SHP77 (cell line): ENCODE measurements at regions not wholly inside any gene's neighbourhood (a gene's known extent, or its start where the extent isn't known, plus 50 kb on each side); places are given as distances from the start of the nearest gene placed in this dataset.

Source experiments
- DNase-seq, 2 experiments: peaks; one replicate each; lab custom pipeline; 2025; lab: John Stamatoyannopoulos, UW

GRCh38 chr1:58367217-58367616, 179.3 kb downstream of the OMA1 start:
- no peak for DNase-seq

- no peak for DNase-seq
These were observed 181.2 kb downstream of the OMA1 start for GRCh38 chr1:58365328-58365727.

- DNase-seq = no peak
These were observed 182.9 kb downstream of the OMA1 start for GRCh38 chr1:58363585-58363984.

GRCh38 chr1:58361134-58361533, 185.4 kb downstream of the OMA1 start:
- no peak for DNase-seq

GRCh38 chr1:58358346-58358745, 188.2 kb downstream of the OMA1 start:
- DNase-seq = no peak

- no peak for DNase-seq
These were observed 190.1 kb downstream of the OMA1 start for GRCh38 chr1:58356402-58356801.

GRCh38 chr1:58353168-58353567, 193.4 kb downstream of the OMA1 start:
- DNase-seq = no peak

- no peak for DNase-seq
These were observed 193.9 kb downstream of the OMA1 start for GRCh38 chr1:58352476-58353092.

- no peak for DNase-seq
These were observed 200.5 kb downstream of the OMA1 start for GRCh38 chr1:58346036-58346355.

GRCh38 chr1:58345215-58346035, 201.1 kb downstream of the OMA1 start:
- DNase-seq = no peak

GRCh38 chr1:58340185-58340584, 206.3 kb downstream of the OMA1 start:
- no peak for DNase-seq

GRCh38 chr1:58338081-58338480, 208.4 kb downstream of the OMA1 start:
- DNase-seq = no peak

- no peak for DNase-seq
These were observed 213.0 kb downstream of the OMA1 start for GRCh38 chr1:58333511-58333910.

GRCh38 chr1:58331156-58331555, 215.4 kb downstream of the OMA1 start:
- no peak for DNase-seq

- no peak for DNase-seq
These were observed 220.7 kb downstream of the OMA1 start for GRCh38 chr1:58325866-58326265.

- DNase-seq = no peak
These were observed 222.0 kb downstream of the OMA1 start for GRCh38 chr1:58324558-58324957.

- DNase-seq = no peak
These were observed 228.1 kb downstream of the OMA1 start for GRCh38 chr1:58318157-58319005.

GRCh38 chr1:58317694-58318093, 228.8 kb downstream of the OMA1 start:
- DNase-seq = no peak

- no peak for DNase-seq
These were observed 229.4 kb downstream of the OMA1 start for GRCh38 chr1:58317086-58317485.

GRCh38 chr1:58316141-58316540, 230.4 kb downstream of the OMA1 start:
- no peak for DNase-seq

GRCh38 chr1:58312971-58313563, 233.5 kb downstream of the OMA1 start:
- no peak for DNase-seq

GRCh38 chr1:58312461-58312860, 234.1 kb downstream of the OMA1 start:
- no peak for DNase-seq

GRCh38 chr1:58310881-58311280, 235.6 kb downstream of the OMA1 start:
- no peak for DNase-seq
